ENCODE measurements at regions not wholly inside any gene's neighbourhood (a gene's known extent, or its start where the extent isn't known, plus 50 kb on each side); places are given as distances from the start of the nearest gene placed in this dataset.
"Not testable (repeated sequence)": the region's sequence is repeated elsewhere in the genome, so short reads cannot be mapped to it uniquely, and the experiment has no call there.

- TF ChIP-seq, protein P1, sequence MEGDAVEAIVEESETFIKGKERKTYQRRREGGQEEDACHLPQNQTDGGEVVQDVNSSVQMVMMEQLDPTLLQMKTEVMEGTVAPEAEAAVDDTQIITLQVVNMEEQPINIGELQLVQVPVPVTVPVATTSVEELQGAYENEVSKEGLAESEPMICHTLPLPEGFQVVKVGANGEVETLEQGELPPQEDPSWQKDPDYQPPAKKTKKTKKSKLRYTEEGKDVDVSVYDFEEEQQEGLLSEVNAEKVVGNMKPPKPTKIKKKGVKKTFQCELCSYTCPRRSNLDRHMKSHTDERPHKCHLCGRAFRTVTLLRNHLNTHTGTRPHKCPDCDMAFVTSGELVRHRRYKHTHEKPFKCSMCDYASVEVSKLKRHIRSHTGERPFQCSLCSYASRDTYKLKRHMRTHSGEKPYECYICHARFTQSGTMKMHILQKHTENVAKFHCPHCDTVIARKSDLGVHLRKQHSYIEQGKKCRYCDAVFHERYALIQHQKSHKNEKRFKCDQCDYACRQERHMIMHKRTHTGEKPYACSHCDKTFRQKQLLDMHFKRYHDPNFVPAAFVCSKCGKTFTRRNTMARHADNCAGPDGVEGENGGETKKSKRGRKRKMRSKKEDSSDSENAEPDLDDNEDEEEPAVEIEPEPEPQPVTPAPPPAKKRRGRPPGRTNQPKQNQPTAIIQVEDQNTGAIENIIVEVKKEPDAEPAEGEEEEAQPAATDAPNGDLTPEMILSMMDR (conservative IDR thresholded peaks at IDR 0.05; ENCODE audit: low read depth, low read length) = not testable (repeated sequence)
- not testable (repeated sequence) for TF ChIP-seq EZH2 (IDR thresholded peaks at IDR 0.05; ENCODE audit: low read length, unreplicated experiment); EZH2phosphoT487 (IDR thresholded peaks at IDR 0.05; ENCODE audit: borderline replicate concordance, low read length)
These were observed 76.2 kb upstream of the SRSF6 start for GRCh38 chr20:43381533-43381932.
